GM23338 (cell line): ENCODE measurements at regions not wholly inside any gene's neighbourhood (a gene's known extent, or its start where the extent isn't known, plus 50 kb on each side); places are given as distances from the start of the nearest gene placed in this dataset.

Experiments
- CREB1 ChIP-seq: fragments of 250-450 bp; sonication (Bioruptor Pico); IDR thresholded peaks from 2 replicates; pipeline ENCODE4 v1.5.0; 2020; ENCODE audit warnings: low read depth, mild to moderate bottlenecking, moderate library complexity
- EZH2 ChIP-seq: fragments of 200-600 bp; sonication (generic); IDR thresholded peaks from one replicate; pipeline ENCODE4 v1.8.0; 2017; ENCODE audit warnings: antibody characterized with exemption, mild to moderate bottlenecking, low read depth; ENCODE audit not compliant: unreplicated experiment
- EZH2phosphoT487 ChIP-seq: fragments of 200-600 bp; sonication (generic); IDR thresholded peaks from one replicate; pipeline ENCODE4 v1.8.1; 2018; ENCODE audit warnings: antibody characterized with exemption; ENCODE audit not compliant: unreplicated experiment
- JUNB ChIP-seq: IDR thresholded peaks from one replicate; pipeline ENCODE4 v1.6.1; 2016; ENCODE audit warnings: antibody characterized with exemption; ENCODE audit not compliant: unreplicated experiment
- NANOG ChIP-seq: IDR thresholded peaks from 2 replicates; pipeline ENCODE4 v1.6.1; 2016; ENCODE audit warnings: antibody characterized with exemption, borderline replicate concordance
- POLR2AphosphoS5 ChIP-seq: IDR thresholded peaks from 2 replicates; pipeline ENCODE4 v1.6.1; 2016; ENCODE audit warnings: antibody characterized with exemption, low read depth
- ZNF331 ChIP-seq: fragments of 250-450 bp; sonication (Bioruptor Pico); IDR thresholded peaks from 2 replicates; pipeline ENCODE4 v1.5.0; 2020; ENCODE audit warnings: low read depth, mild to moderate bottlenecking, moderate library complexity
- TF ChIP-seq, protein P1 (sequence below), 2 experiments: fragments of 200-600 bp in 1 of 2; sonication (generic) in 1 of 2; conservative IDR thresholded peaks; 2 replicates each; pipeline versions ENCODE4 v1.5.1 to v1.6.1; 2016 to 2017; ENCODE audit warnings: antibody characterized with exemption in 2 of 2, low read depth in 2 of 2, mild to moderate bottlenecking in 2 of 2, moderate library complexity in 1 of 2
- TF ChIP-seq, protein P2 (sequence below): IDR thresholded peaks from 2 replicates; pipeline ENCODE4 v1.6.1; 2016; ENCODE audit warnings: antibody characterized with exemption
- TF ChIP-seq, protein P3 (sequence below): IDR thresholded peaks from one replicate; pipeline ENCODE4 v1.6.1; 2018; ENCODE audit warnings: antibody characterized with exemption; ENCODE audit not compliant: unreplicated experiment

DNA sequence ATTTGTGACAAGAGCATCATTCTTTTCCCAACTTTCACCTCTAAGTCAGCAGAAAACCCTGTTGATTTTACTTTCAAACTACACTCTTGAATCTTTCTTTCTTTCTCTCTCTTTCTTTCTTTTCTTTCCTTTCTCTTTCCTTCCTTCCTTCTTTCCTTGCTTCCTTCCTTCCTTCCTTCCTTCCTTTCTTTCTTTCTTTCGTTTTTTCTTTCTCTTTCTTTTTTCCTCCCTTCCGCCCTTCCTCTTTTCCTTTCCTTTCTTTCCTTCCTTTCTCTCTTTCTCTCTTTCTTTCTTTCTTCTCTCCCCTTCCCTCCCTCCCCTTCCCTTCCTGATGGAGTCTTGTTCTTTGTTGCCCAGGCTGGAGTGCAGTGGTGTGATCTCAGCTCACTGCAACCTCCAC is 649.5 kb downstream of the PLCL1 start:
- TF ChIP-seq, protein P1, sequence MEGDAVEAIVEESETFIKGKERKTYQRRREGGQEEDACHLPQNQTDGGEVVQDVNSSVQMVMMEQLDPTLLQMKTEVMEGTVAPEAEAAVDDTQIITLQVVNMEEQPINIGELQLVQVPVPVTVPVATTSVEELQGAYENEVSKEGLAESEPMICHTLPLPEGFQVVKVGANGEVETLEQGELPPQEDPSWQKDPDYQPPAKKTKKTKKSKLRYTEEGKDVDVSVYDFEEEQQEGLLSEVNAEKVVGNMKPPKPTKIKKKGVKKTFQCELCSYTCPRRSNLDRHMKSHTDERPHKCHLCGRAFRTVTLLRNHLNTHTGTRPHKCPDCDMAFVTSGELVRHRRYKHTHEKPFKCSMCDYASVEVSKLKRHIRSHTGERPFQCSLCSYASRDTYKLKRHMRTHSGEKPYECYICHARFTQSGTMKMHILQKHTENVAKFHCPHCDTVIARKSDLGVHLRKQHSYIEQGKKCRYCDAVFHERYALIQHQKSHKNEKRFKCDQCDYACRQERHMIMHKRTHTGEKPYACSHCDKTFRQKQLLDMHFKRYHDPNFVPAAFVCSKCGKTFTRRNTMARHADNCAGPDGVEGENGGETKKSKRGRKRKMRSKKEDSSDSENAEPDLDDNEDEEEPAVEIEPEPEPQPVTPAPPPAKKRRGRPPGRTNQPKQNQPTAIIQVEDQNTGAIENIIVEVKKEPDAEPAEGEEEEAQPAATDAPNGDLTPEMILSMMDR (conservative IDR thresholded peaks at IDR 0.05; ENCODE audit: low read depth in 2 of 2) = no peak
- TF ChIP-seq EZH2 (no peak), JUNB (no peak), EZH2phosphoT487 (no peak), POLR2AphosphoS5 (no peak), CREB1 (CRISPR knock-in tag) (no peak), NANOG (no peak), ZNF331 (CRISPR knock-in tag) (no peak)
- TF ChIP-seq, protein P2, sequence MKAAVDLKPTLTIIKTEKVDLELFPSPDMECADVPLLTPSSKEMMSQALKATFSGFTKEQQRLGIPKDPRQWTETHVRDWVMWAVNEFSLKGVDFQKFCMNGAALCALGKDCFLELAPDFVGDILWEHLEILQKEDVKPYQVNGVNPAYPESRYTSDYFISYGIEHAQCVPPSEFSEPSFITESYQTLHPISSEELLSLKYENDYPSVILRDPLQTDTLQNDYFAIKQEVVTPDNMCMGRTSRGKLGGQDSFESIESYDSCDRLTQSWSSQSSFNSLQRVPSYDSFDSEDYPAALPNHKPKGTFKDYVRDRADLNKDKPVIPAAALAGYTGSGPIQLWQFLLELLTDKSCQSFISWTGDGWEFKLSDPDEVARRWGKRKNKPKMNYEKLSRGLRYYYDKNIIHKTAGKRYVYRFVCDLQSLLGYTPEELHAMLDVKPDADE = no peak
- TF ChIP-seq, protein P3, sequence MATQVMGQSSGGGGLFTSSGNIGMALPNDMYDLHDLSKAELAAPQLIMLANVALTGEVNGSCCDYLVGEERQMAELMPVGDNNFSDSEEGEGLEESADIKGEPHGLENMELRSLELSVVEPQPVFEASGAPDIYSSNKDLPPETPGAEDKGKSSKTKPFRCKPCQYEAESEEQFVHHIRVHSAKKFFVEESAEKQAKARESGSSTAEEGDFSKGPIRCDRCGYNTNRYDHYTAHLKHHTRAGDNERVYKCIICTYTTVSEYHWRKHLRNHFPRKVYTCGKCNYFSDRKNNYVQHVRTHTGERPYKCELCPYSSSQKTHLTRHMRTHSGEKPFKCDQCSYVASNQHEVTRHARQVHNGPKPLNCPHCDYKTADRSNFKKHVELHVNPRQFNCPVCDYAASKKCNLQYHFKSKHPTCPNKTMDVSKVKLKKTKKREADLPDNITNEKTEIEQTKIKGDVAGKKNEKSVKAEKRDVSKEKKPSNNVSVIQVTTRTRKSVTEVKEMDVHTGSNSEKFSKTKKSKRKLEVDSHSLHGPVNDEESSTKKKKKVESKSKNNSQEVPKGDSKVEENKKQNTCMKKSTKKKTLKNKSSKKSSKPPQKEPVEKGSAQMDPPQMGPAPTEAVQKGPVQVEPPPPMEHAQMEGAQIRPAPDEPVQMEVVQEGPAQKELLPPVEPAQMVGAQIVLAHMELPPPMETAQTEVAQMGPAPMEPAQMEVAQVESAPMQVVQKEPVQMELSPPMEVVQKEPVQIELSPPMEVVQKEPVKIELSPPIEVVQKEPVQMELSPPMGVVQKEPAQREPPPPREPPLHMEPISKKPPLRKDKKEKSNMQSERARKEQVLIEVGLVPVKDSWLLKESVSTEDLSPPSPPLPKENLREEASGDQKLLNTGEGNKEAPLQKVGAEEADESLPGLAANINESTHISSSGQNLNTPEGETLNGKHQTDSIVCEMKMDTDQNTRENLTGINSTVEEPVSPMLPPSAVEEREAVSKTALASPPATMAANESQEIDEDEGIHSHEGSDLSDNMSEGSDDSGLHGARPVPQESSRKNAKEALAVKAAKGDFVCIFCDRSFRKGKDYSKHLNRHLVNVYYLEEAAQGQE = no peak
